Medulla oblongata (tissue), 1 donor: ENCODE measurements at regions not wholly inside any gene's neighbourhood (a gene's known extent, or its start where the extent isn't known, plus 50 kb on each side); places are given as distances from the start of the nearest gene placed in this dataset.

Experiments
- DNase-seq: peaks from one replicate; pipeline ENCODE4 v3.0.0-alpha.2; 2015; ENCODE audit errors: extremely low spot score

GRCh38 chr4:15370296-15370695 is 57.5 kb upstream of the C1QTNF7 start:
- no peak for DNase-seq

GRCh38 chr4:15373363-15373762 is 54.5 kb upstream of the C1QTNF7 start:
- no peak for DNase-seq

GRCh38 chr4:15374656-15375055 is 53.2 kb upstream of the C1QTNF7 start:
- no peak for DNase-seq

GRCh38 chr4:15375667-15376066 is 52.2 kb upstream of the C1QTNF7 start:
- peak; percentile 47 for DNase-seq

GRCh38 chr4:15376145-15376544 is 51.7 kb upstream of the C1QTNF7 start:
- DNase-seq: no peak

- no peak for DNase-seq
These were observed 51.2 kb upstream of the C1QTNF7 start for GRCh38 chr4:15376594-15376993.
